Progenitor cell of endocrine pancreas (in vitro differentiated cells): ENCODE measurements at regions not wholly inside any gene's neighbourhood (a gene's known extent, or its start where the extent isn't known, plus 50 kb on each side); places are given as distances from the start of the nearest gene placed in this dataset.
A peak's percentile ranks its signal among the peaks of the same experiment; 100 is the strongest.

Source experiments
- DNase-seq: peaks from one replicate; pipeline ENCODE4 v3.0.0; 2021; ENCODE audit warnings: low spot score; ENCODE audit not compliant: unreplicated experiment
- H3K27ac Mint-ChIP-seq: 2 replicates; pipeline ENCODE4 v1.8.0; 2021; ENCODE audit warnings: mild to moderate bottlenecking, moderate library complexity, mixed read lengths
- H3K27me3 Mint-ChIP-seq: 2 replicates; pipeline ENCODE4 v1.8.0; 2021; ENCODE audit warnings: mixed read lengths
- H3K36me3 Mint-ChIP-seq: 2 replicates; pipeline ENCODE4 v1.8.0; 2022; ENCODE audit warnings: mixed read lengths; ENCODE audit not compliant: insufficient read depth
- H3K4me1 Mint-ChIP-seq: 2 replicates; pipeline ENCODE4 v1.8.0; 2021; ENCODE audit warnings: low read depth, mixed read lengths
- H3K4me3 Mint-ChIP-seq: 2 replicates; pipeline ENCODE4 v1.8.0; 2021; ENCODE audit warnings: low read depth, mild to moderate bottlenecking, moderate library complexity, mixed read lengths
- H3K9me3 Mint-ChIP-seq: 2 replicates; pipeline ENCODE4 v1.8.0; 2021; ENCODE audit warnings: low read depth, mixed read lengths
- TF ChIP-seq, protein P1 (sequence below): fragments of 200-600 bp; sonication (generic); IDR thresholded peaks from one replicate; pipeline ENCODE4 v1.5.0; 2021; ENCODE audit warnings: antibody characterized with exemption, mild to moderate bottlenecking; ENCODE audit not compliant: unreplicated experiment

DNA sequence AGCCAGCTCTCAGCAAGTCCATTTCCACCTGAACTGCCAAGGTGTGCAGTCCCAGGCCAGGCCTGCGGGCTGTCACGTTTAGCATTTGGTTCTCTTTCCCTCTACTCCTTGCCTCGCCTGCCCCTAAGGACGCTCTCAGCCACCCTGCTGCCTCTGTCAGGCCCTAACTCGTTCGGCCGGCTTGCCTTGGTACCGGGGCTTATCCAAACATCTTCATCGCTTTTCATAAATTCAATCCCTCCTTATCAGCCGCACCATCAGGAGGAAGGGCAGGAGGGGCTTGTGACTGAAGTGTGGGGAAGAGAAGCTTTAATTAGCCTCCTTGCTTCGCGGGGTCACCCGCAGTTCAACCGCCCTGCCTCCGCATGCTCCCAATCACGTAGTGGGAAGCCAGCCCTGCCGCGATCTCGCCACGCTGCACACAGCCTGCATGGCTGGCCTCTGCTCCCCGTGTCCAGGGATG, 231.1 kb downstream of the SOX9 start:
- peak overlapping the region; percentile 50 for H3K27ac Mint-ChIP-seq
- TF ChIP-seq, protein P1, sequence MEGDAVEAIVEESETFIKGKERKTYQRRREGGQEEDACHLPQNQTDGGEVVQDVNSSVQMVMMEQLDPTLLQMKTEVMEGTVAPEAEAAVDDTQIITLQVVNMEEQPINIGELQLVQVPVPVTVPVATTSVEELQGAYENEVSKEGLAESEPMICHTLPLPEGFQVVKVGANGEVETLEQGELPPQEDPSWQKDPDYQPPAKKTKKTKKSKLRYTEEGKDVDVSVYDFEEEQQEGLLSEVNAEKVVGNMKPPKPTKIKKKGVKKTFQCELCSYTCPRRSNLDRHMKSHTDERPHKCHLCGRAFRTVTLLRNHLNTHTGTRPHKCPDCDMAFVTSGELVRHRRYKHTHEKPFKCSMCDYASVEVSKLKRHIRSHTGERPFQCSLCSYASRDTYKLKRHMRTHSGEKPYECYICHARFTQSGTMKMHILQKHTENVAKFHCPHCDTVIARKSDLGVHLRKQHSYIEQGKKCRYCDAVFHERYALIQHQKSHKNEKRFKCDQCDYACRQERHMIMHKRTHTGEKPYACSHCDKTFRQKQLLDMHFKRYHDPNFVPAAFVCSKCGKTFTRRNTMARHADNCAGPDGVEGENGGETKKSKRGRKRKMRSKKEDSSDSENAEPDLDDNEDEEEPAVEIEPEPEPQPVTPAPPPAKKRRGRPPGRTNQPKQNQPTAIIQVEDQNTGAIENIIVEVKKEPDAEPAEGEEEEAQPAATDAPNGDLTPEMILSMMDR, result no peak
- peaks cover 7% of the 10 kb centered on the region for H3K9me3 Mint-ChIP-seq
- peaks cover 30% of the 10 kb centered on the region for H3K27me3 Mint-ChIP-seq
- no peak for DNase-seq
- peaks cover 10% of the 10 kb centered on the region for H3K4me1 Mint-ChIP-seq
- peaks cover 6% of the 10 kb centered on the region for H3K36me3 Mint-ChIP-seq
- no peak overlapping the region for H3K4me3 Mint-ChIP-seq

DNA sequence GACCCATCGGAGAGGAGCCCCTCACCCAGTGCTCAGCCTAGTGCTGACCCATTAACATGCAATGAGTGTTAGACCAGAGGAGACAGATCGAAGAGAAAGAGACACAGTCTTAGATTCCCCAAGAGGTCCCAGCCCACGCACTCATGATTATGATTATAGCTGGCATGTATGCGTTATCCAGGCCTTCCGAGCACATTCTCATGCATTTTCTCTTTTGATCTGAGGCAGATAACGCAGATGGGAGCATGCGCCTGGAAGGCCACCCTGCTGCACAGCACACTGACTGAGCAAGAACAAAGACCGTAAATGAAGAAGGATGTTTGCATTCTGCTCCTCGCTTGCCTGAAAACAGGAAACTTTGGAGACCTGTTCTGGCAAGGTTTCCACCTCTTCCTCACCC, 232.7 kb downstream of the SOX9 start:
- no peak for DNase-seq
- Mint-ChIP-seq H3K4me1 (peaks cover 10% of the 10 kb centered on the region), H3K27ac (no peak overlapping the region), H3K9me3 (peaks cover 7% of the 10 kb centered on the region), H3K27me3 (peaks cover 27% of the 10 kb centered on the region), H3K36me3 (peaks cover 4% of the 10 kb centered on the region), H3K4me3 (no peak overlapping the region)
- TF ChIP-seq, protein P1, result no peak

DNA sequence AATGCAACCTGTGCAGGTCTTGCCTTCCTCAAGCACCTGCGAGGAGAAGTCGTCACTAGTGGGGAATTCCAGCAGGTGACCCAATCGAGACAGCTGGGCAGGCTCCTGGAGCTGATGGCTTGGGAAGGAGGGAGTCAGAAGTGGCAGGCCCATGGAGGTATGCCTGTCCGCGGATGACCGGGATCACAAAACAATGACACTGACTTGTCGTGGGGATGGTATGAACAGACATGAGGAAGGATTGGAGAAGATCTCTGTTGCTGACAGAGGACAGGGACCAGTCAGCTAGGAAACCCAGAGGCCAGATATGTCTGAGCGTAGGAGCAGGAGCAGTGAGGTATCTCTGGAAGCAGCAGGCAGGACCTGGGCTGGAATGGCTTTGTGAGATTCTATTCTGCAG, 233.3 kb downstream of the SOX9 start:
- TF ChIP-seq, protein P1, result no peak
- H3K27me3 Mint-ChIP-seq, result peaks cover 27% of the 10 kb centered on the region
- H3K4me3 Mint-ChIP-seq, result no peak overlapping the region
- no peak overlapping the region for H3K27ac Mint-ChIP-seq
- DNase-seq, result no peak
- peaks cover 10% of the 10 kb centered on the region for H3K4me1 Mint-ChIP-seq
- H3K36me3 Mint-ChIP-seq, result peaks cover 4% of the 10 kb centered on the region
- peaks cover 7% of the 10 kb centered on the region for H3K9me3 Mint-ChIP-seq

DNA sequence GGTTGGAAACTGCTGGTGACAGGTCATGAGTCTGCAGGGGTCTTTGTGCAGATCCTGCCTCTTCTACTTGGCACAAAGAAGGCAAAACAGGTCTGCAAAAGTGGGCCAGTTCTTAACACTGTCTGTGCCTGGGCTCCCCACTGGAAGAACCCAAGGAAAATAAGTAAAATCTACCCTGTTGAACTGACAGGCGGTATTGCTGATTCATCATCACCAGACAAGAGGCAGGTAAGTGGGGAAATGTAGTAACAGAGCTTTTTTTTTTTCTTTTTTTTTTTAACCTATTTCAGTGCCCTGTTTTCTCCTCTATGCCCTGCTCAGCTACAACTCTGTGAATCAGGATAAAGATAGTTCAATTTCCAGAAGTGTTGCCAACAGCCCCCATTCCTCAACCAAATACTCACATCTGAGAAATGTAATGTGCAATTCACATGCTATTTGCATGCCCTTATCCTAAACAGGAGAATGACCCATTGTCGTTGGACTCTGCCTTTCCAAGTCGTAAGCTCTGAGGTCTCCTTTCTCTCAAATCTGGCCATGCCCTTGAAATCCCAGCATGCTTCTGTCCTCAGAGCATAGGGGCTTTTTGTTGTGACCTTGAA, 237.0 kb downstream of the SOX9 start:
- no peak for DNase-seq
- peaks cover 7% of the 10 kb centered on the region for H3K4me1 Mint-ChIP-seq
- H3K27me3 Mint-ChIP-seq, result peaks cover 26% of the 10 kb centered on the region
- peaks cover 4% of the 10 kb centered on the region for H3K36me3 Mint-ChIP-seq
- H3K27ac Mint-ChIP-seq, result no peak overlapping the region
- H3K9me3 Mint-ChIP-seq, result peaks cover 7% of the 10 kb centered on the region
- TF ChIP-seq, protein P1, result no peak
- no peak overlapping the region for H3K4me3 Mint-ChIP-seq

DNA sequence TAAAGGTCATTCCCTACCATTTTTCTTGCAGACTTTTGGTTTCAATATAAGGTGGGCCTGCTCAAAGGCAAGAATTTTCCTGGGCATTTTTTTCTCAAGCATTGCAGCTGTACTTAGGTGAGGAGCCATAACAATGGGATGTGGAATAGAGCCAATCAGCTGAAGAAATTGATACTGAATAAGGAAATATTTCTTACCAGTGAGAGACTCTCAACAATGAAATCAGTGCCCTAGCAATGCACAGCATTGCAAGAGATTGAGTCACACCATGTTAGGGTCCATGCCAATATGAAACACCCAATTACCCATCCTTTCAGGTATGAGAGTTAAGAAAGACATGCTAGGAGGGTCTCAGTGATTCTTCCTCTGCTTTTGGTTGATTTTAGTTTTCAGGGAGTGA, 237.6 kb downstream of the SOX9 start:
- DNase-seq, result no peak
- peaks cover 20% of the 10 kb centered on the region for H3K27me3 Mint-ChIP-seq
- H3K36me3 Mint-ChIP-seq, result peaks cover 4% of the 10 kb centered on the region
- TF ChIP-seq, protein P1, result no peak
- H3K9me3 Mint-ChIP-seq, result peaks cover 7% of the 10 kb centered on the region
- no peak overlapping the region for H3K4me3 Mint-ChIP-seq
- H3K4me1 Mint-ChIP-seq, result peaks cover 7% of the 10 kb centered on the region
- no peak overlapping the region for H3K27ac Mint-ChIP-seq
